Cardiac fibroblast (primary cell): ENCODE measurements at regions not wholly inside any gene's neighbourhood (a gene's known extent, or its start where the extent isn't known, plus 50 kb on each side); places are given as distances from the start of the nearest gene placed in this dataset.
"Not testable (repeated sequence)": the region's sequence is repeated elsewhere in the genome, so short reads cannot be mapped to it uniquely, and the experiment has no call there.

Experiments used
- DNase-seq, 2 donors: peaks; one replicate each; pipeline versions ENCODE4 v3.0.0 to v3.0.0-alpha.2; 2010; ENCODE audit warnings: low read depth in 2 of 2
- H3K4me3 ChIP-seq, 2 donors: replicated peaks in 1 of 2; 1 replicate in 1 of 2; 2 replicates in 1 of 2; pipeline ENCODE4 v1.5.1; 2011; ENCODE audit warnings: low read depth in 2 of 2, low read length in 2 of 2, mild to moderate bottlenecking in 2 of 2, moderate library complexity in 1 of 2
- TF ChIP-seq, protein P1 (sequence below): IDR thresholded peaks from one replicate; pipeline ENCODE4 v1.5.1; 2011; ENCODE audit warnings: low read depth, mild to moderate bottlenecking, low read length, inconsistent platforms

DNA sequence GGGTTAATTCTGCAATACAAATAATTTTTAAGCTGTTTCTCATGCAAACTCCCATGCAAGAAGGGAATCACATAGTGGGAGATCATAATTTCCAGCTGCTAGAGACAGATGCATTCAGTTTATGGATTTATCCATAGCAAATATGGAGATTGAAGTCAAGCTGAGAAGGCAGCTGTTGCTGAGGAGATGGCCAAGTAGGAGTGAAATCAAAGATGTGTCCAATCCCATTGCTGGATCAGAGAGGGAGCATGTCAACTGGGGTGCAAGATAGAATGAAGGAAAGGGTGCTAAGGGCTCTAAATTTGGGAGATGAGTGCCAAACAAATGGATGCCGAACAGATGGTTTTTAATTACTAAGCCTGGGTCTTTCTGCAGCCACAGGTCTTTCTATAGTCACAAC is 504.5 kb downstream of the NFIB start:
- H3K4me3 ChIP-seq: no peak overlapping the region
- no peak for DNase-seq
- TF ChIP-seq, protein P1, sequence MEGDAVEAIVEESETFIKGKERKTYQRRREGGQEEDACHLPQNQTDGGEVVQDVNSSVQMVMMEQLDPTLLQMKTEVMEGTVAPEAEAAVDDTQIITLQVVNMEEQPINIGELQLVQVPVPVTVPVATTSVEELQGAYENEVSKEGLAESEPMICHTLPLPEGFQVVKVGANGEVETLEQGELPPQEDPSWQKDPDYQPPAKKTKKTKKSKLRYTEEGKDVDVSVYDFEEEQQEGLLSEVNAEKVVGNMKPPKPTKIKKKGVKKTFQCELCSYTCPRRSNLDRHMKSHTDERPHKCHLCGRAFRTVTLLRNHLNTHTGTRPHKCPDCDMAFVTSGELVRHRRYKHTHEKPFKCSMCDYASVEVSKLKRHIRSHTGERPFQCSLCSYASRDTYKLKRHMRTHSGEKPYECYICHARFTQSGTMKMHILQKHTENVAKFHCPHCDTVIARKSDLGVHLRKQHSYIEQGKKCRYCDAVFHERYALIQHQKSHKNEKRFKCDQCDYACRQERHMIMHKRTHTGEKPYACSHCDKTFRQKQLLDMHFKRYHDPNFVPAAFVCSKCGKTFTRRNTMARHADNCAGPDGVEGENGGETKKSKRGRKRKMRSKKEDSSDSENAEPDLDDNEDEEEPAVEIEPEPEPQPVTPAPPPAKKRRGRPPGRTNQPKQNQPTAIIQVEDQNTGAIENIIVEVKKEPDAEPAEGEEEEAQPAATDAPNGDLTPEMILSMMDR: no peak

DNA sequence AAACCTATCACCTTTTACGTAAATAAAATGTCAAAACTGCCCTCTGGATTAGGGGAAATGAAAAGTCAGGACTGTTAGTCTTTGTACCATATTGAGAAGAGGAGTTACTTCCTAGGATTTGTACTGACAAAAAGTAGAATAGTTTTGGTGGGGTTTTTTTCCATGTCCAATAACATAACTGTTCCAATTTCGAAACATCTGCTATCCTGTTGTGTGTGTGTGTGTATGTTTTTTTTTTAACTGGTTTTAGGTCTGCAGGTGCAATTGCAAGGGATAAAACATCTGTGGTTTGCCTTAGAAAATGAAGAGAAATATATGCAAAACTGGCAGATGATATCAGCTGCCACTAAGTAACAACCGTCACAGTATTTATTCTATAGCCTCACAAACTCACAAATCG is 506.8 kb downstream of the NFIB start:
- TF ChIP-seq, protein P1: no peak
- no peak for DNase-seq
- H3K4me3 ChIP-seq: no peak overlapping the region

DNA sequence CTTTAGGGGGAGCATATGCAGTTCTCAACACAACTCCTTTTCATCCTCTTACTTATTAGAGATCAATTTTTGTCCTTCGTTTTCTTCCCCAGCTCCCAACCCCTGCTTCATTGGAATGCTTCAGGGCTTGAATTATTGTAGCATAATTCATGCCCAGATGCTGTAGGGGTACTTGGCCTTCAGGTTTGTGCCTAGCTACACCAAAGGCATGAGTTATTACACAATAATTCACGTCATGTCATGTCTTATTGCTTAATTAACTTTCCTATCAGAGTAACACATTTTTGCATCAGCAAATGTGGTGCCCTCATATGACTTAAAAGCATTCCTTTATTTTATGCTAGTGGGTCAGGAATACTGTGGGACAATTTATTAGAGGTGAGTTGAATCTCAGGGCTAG is 507.2 kb downstream of the NFIB start:
- TF ChIP-seq, protein P1: no peak

DNA sequence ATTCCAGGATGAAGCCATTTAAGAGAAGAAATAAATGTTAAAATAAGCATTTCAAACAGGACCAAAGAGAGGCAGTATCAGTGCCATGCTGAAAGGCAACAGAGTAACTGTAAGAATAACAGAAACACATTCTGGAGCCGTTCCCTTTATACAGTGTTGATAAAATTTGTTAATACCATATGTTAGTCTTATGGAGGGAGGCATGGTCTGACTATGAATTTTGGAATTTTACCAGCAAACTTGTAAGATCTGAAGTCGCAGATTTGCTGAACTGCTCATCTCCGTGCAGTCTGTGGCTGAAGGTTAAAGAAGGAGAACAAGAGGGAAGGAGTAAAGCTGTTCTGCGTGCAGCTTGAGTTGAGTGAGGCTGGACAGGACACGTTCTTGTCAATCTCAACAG is 508.4 kb downstream of the NFIB start:
- TF ChIP-seq, protein P1: no peak
- no peak overlapping the region for H3K4me3 ChIP-seq
- peak; percentile 40 to 48 for DNase-seq

More for the DNA sequence above, 507.2 kb downstream of the NFIB start:
- no peak overlapping the region for H3K4me3 ChIP-seq
- peak in 1 of 2 donors; percentile 49 for DNase-seq

DNA sequence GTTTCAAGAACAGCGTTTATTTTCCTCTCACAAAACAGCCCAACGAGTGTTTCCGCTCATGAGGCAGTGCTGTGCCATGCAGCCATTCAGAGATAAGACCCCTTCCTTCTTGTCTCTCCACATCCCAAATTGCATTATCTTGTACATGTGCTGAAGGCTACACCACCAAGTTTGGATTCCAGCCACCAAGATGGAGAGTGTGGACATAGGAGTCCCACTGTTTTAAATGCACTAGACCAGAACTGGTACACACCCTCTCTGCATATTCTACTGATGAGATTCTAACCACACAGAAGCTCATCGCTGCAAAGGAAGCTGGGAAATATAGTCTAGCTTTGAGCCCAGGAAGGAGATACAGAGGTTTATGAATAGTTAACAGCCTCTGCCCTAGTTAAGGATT is 509.4 kb downstream of the NFIB start:
- peak in 1 of 2 donors; percentile 56 for DNase-seq
- no peak overlapping the region for H3K4me3 ChIP-seq
- TF ChIP-seq, protein P1: no peak

DNA sequence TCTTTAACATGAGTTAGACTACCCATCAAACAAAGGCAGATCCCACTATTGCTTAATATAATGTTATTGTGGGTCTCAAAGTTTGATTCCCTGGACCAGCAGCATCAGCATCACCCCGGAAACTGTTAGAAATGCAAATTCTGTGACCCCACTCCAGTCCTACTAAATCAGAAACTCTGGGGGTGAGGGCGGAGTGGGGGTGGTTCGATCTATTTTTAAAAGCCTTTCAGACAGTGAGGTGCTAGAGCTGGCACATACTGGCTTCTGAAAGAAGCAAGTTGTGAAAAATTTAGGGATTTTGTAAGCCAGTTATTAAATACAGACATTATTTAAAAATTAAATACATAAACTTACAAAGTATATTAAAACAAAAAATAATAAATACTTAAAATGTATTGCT is 513.2 kb downstream of the NFIB start:
- TF ChIP-seq, protein P1: no peak
- no peak for DNase-seq
- H3K4me3 ChIP-seq: no peak overlapping the region

DNA sequence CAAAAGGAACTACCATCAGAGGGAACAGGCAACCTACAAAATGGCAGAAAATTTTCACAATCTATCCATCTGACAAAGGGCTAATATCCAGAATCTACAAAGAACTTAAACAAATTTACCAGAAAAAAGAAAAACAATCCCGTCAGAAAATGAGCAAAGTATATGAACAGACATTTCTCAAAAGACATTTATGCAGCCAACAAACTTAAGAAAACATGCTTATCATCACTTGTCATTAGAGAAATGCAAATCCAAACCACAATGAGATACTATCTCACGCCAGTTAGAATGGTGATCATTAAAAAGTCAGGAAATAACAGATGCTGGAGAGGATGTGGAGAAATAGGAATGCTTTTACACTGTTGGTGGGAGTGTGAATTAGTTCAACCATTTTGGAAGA is 516.2 kb downstream of the NFIB start:
- not testable (repeated sequence) for H3K4me3 ChIP-seq, DNase-seq

DNA sequence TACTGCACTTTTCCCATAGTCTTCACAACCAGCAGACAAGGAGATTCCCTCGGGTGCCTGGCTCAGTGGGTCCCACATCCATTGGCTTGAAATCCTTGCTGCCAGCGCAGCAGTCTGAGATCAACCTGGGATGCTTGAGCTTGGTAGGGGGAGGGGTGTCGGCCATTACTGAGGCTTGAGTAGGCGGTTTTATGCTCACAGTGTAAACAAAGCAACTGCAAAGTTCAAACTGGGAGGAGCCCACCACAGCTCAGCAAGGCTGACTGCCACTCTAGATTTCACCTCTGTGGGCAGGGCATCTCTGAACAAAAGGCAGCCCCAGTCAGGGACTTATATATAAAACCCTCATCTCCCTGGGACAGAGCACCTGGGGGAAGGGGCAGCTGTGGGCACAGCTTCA is 512.3 kb upstream of the MPDZ start:
- H3K4me3 ChIP-seq: no peak overlapping the region
- TF ChIP-seq, protein P1: no peak
- no peak for DNase-seq
